22Rv1 (cell line): ENCODE measurements at regions not wholly inside any gene's neighbourhood (a gene's known extent, or its start where the extent isn't known, plus 50 kb on each side); places are given as distances from the start of the nearest gene placed in this dataset.

Experiments used
- ZFX ChIP-seq: fragments of 450-650 bp; IDR thresholded peaks from 2 replicates; pipeline ENCODE4 v1.6.1; 2017; ENCODE audit warnings: antibody characterized with exemption, borderline replicate concordance
- TF ChIP-seq, protein P1 (sequence below): fragments of 450-650 bp; IDR thresholded peaks from 2 replicates; pipeline ENCODE4 v1.5.1; 2017; ENCODE audit warnings: mild to moderate bottlenecking

DNA sequence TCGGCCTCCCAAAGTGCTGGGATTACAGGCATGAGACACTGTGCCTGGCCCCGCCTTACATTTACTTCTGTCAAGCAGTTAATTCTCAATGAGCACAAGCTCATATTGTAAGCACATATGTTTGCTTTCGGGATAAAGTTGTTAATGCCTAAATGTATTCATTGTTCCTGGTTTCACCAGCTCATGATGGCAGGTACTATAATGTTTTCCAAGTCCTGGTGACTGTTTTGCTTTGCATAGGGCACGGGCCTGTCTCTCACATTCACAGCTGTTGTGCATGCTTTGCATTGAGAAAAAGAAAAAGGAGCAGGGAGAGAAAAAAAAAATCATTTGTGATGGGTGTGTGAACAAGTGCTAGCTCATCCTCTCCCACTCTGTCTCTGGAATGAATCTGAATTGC, 661.2 kb upstream of the TENM3 start:
- TF ChIP-seq, protein P1, sequence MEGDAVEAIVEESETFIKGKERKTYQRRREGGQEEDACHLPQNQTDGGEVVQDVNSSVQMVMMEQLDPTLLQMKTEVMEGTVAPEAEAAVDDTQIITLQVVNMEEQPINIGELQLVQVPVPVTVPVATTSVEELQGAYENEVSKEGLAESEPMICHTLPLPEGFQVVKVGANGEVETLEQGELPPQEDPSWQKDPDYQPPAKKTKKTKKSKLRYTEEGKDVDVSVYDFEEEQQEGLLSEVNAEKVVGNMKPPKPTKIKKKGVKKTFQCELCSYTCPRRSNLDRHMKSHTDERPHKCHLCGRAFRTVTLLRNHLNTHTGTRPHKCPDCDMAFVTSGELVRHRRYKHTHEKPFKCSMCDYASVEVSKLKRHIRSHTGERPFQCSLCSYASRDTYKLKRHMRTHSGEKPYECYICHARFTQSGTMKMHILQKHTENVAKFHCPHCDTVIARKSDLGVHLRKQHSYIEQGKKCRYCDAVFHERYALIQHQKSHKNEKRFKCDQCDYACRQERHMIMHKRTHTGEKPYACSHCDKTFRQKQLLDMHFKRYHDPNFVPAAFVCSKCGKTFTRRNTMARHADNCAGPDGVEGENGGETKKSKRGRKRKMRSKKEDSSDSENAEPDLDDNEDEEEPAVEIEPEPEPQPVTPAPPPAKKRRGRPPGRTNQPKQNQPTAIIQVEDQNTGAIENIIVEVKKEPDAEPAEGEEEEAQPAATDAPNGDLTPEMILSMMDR: no peak
- TF ChIP-seq ZFX: no peak
